ENCODE measurements at regions not wholly inside any gene's neighbourhood (a gene's known extent, or its start where the extent isn't known, plus 50 kb on each side); places are given as distances from the start of the nearest gene placed in this dataset.
"Not testable (repeated sequence)": the region's sequence is repeated elsewhere in the genome, so short reads cannot be mapped to it uniquely, and the experiment has no call there.

GRCh38 chr10:22071332-22071731, 67.8 kb upstream of the DNAJC1 start:
- no peak overlapping the region for H3K4me3 ChIP-seq (ENCODE audit: control insufficient read depth, low read depth, low read length)
- TF ChIP-seq CTCF (conservative IDR thresholded peaks at IDR 0.05; ENCODE audit: control insufficient read depth, insufficient read depth, low read depth, low read length) = no peak
- no peak for DNase-seq (ENCODE audit: low read depth)

- H3K4me3 ChIP-seq (ENCODE audit: control insufficient read depth, low read depth, low read length) = no peak overlapping the region
- no peak for DNase-seq (ENCODE audit: low read depth)
- no peak for TF ChIP-seq CTCF (conservative IDR thresholded peaks at IDR 0.05; ENCODE audit: control insufficient read depth, insufficient read depth, low read depth, low read length)
These were observed 63.6 kb upstream of the DNAJC1 start for GRCh38 chr10:22067091-22067490.

GRCh38 chr10:22060984-22061383, 57.5 kb upstream of the DNAJC1 start:
- H3K4me3 ChIP-seq (ENCODE audit: control insufficient read depth, low read depth, low read length); DNase-seq (ENCODE audit: low read depth): not testable (repeated sequence)

GRCh38 chr10:22058201-22058600, 54.7 kb upstream of the DNAJC1 start:
- TF ChIP-seq CTCF (conservative IDR thresholded peaks at IDR 0.05; ENCODE audit: control insufficient read depth, insufficient read depth, low read depth, low read length) = no peak
- no peak for DNase-seq (ENCODE audit: low read depth)

GRCh38 chr10:22054961-22055360, 51.4 kb upstream of the DNAJC1 start:
- DNase-seq (ENCODE audit: low read depth) = no peak
- TF ChIP-seq CTCF (conservative IDR thresholded peaks at IDR 0.05; ENCODE audit: control insufficient read depth, insufficient read depth, low read depth, low read length) = no peak

More at GRCh38 chr10:22058201-22058600, 54.7 kb upstream of the DNAJC1 start:
- H3K4me3 ChIP-seq (ENCODE audit: control insufficient read depth, low read depth, low read length) = no peak overlapping the region

More at GRCh38 chr10:22054961-22055360, 51.4 kb upstream of the DNAJC1 start:
- H3K4me3 ChIP-seq (ENCODE audit: control insufficient read depth, low read depth, low read length) = no peak overlapping the region
